Osteocyte (in vitro differentiated cells): ENCODE measurements at regions not wholly inside any gene's neighbourhood (a gene's known extent, or its start where the extent isn't known, plus 50 kb on each side); places are given as distances from the start of the nearest gene placed in this dataset.

ENCODE experiments used
- DNase-seq: peaks from one replicate; pipeline ENCODE4 v3.0.0; 2021; ENCODE audit warnings: mixed read lengths; ENCODE audit not compliant: unreplicated experiment; ENCODE audit errors: extremely low spot score
- H3K27ac Mint-ChIP-seq: one replicate; pipeline ENCODE4 v1.8.0; 2021; ENCODE audit warnings: mild to moderate bottlenecking, mixed read lengths; ENCODE audit not compliant: unreplicated experiment
- H3K27me3 Mint-ChIP-seq: one replicate; pipeline ENCODE4 v1.8.0; 2021; ENCODE audit warnings: mixed read lengths; ENCODE audit not compliant: unreplicated experiment
- H3K36me3 Mint-ChIP-seq: one replicate; pipeline ENCODE4 v1.8.0; 2021; ENCODE audit warnings: mixed read lengths; ENCODE audit not compliant: unreplicated experiment
- H3K4me1 Mint-ChIP-seq: one replicate; pipeline ENCODE4 v1.8.0; 2021; ENCODE audit warnings: mixed read lengths; ENCODE audit not compliant: unreplicated experiment
- H3K4me3 Mint-ChIP-seq: one replicate; pipeline ENCODE4 v1.8.0; 2021; ENCODE audit warnings: mild to moderate bottlenecking, moderate library complexity, mixed read lengths; ENCODE audit not compliant: unreplicated experiment
- H3K9me3 Mint-ChIP-seq: one replicate; pipeline ENCODE4 v1.8.0; 2021; ENCODE audit warnings: mixed read lengths; ENCODE audit not compliant: unreplicated experiment
- TF ChIP-seq, protein P1 (sequence below): fragments of 200-600 bp; sonication (generic); IDR thresholded peaks from 2 replicates; pipeline ENCODE4 v1.5.0; 2021; ENCODE audit warnings: antibody characterized with exemption, mild to moderate bottlenecking, moderate library complexity

DNA sequence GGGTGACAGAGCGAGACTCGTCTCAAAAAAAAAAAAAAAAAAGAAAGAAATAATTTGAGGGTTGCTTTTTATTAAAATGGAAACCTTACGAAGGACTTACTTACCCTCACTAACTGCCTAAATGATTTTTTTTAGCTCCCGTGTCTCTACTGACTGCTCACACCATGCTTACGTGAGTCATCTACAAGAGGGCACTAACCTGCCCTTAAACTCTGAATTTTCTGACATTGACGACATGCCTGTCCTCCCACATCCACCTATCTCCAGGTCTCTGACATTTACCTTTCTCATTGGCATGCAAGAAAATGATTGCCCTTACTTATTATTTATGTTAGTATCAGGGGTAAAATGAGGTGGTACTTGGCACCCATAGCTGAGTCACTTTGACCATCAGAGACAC, 1286.3 kb upstream of the AUTS2 start:
- TF ChIP-seq, protein P1, sequence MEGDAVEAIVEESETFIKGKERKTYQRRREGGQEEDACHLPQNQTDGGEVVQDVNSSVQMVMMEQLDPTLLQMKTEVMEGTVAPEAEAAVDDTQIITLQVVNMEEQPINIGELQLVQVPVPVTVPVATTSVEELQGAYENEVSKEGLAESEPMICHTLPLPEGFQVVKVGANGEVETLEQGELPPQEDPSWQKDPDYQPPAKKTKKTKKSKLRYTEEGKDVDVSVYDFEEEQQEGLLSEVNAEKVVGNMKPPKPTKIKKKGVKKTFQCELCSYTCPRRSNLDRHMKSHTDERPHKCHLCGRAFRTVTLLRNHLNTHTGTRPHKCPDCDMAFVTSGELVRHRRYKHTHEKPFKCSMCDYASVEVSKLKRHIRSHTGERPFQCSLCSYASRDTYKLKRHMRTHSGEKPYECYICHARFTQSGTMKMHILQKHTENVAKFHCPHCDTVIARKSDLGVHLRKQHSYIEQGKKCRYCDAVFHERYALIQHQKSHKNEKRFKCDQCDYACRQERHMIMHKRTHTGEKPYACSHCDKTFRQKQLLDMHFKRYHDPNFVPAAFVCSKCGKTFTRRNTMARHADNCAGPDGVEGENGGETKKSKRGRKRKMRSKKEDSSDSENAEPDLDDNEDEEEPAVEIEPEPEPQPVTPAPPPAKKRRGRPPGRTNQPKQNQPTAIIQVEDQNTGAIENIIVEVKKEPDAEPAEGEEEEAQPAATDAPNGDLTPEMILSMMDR, result no peak
- H3K27ac Mint-ChIP-seq, result no peak overlapping the region
- no peaks in the 10 kb centered on the region for H3K36me3 Mint-ChIP-seq
- H3K27me3 Mint-ChIP-seq, result no peaks in the 10 kb centered on the region
- H3K4me3 Mint-ChIP-seq, result no peak overlapping the region
- peaks cover 22% of the 10 kb centered on the region for H3K9me3 Mint-ChIP-seq
- no peak for DNase-seq
- no peaks in the 10 kb centered on the region for H3K4me1 Mint-ChIP-seq

DNA sequence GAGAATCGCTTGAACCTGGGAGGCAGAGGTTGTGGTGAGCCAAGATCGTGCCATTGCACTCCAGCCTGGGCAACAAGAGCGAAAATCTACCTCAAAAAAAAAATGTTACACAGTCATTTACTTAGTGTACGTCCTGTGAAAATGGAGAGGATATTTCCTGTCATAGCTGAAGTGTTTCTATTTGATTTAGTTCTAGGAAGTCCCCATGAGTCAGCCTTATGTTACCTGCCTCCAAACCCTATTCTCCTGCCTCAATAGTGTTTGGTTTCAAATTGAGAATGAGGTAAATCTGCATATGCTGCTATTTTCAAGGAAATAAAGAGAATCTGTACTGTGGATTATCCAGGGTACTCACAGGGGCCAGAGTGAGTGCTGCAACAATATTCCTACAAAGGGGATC, 1284.5 kb upstream of the AUTS2 start:
- Mint-ChIP-seq H3K4me3 (no peak overlapping the region), H3K27me3 (no peaks in the 10 kb centered on the region), H3K27ac (no peak overlapping the region), H3K9me3 (peaks cover 22% of the 10 kb centered on the region), H3K4me1 (no peaks in the 10 kb centered on the region), H3K36me3 (no peaks in the 10 kb centered on the region)
- TF ChIP-seq, protein P1, result no peak
- no peak for DNase-seq

DNA sequence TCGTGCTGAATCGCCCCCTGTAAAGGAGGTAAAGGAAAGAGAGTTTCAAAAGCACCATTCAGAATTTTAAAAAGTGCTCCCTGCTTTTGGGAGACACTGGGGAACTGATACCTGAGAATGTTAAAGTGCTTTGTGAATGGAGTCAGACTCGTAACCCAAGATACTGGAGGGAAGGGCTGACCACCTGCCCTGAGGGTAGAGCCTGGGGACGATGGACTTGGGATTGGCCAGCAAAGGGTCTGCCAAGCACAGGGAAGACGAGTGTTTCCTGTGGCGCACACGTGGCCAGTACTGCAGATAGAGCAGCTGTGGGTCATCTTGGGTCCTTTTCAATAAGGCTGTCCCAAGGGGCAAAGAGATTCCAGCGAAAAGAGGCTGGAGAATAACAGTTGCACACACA, 1284.1 kb upstream of the AUTS2 start:
- Mint-ChIP-seq H3K9me3 (peaks cover 22% of the 10 kb centered on the region), H3K4me1 (no peaks in the 10 kb centered on the region), H3K27me3 (no peaks in the 10 kb centered on the region), H3K27ac (no peak overlapping the region), H3K4me3 (no peak overlapping the region), H3K36me3 (no peaks in the 10 kb centered on the region)
- DNase-seq, result no peak
- TF ChIP-seq, protein P1, result no peak

DNA sequence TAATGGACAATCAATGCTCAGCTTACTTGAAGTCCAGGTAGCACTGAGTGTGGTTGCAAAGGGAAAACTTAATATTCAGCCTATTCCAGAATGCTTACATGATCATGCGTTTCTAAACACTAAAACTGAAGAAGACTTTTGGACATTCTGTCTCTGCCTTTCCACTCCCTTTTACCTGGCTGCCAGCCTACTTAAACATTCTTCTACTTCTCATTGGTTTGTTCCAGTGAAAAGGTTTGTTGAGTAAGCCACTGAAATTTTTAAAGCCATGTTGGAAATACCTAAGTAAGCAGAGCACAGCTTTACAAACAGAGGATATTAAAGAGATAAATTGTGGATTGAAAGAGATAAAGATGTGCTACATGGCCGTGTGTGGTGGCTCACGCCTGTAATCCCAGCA, 1280.8 kb upstream of the AUTS2 start:
- no peak overlapping the region for H3K4me3 Mint-ChIP-seq
- H3K36me3 Mint-ChIP-seq, result no peaks in the 10 kb centered on the region
- H3K27ac Mint-ChIP-seq, result no peak overlapping the region
- no peaks in the 10 kb centered on the region for H3K27me3 Mint-ChIP-seq
- TF ChIP-seq, protein P1, result no peak
- peaks cover 17% of the 10 kb centered on the region for H3K9me3 Mint-ChIP-seq
- peaks cover 10% of the 10 kb centered on the region for H3K4me1 Mint-ChIP-seq
- DNase-seq, result no peak

DNA sequence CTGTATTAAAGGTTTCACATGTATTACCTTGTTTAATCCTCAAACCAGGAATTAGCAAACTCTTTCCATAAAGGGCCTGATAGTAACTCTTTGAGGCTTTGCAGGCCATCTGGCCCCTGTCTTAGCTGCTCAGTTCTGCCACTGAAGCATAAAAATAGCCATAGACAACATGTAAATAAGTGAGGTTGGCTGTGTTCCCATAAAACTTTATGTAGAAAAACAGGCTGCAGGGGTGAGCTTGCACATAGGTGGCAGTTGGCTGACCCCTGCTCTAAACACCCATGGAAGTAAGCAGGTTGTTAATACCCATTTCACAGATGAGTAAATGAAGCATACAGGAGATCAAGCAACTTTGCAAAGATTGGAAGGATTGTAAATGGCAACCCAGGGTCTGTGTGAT, 1279.2 kb upstream of the AUTS2 start:
- H3K4me3 Mint-ChIP-seq, result no peak overlapping the region
- TF ChIP-seq, protein P1, result no peak
- H3K9me3 Mint-ChIP-seq, result peaks cover 9% of the 10 kb centered on the region
- H3K27ac Mint-ChIP-seq, result no peak overlapping the region
- H3K36me3 Mint-ChIP-seq, result no peaks in the 10 kb centered on the region
- no peaks in the 10 kb centered on the region for H3K27me3 Mint-ChIP-seq
- H3K4me1 Mint-ChIP-seq, result peaks cover 10% of the 10 kb centered on the region
- no peak for DNase-seq
